A673 (cell line): ENCODE measurements at regions not wholly inside any gene's neighbourhood (a gene's known extent, or its start where the extent isn't known, plus 50 kb on each side); places are given as distances from the start of the nearest gene placed in this dataset.

Source experiments
- BruUV-seq: library from RNA; stranded (reverse); fragments of 400-500 nt; replicated peaks from 2 replicates; lab custom pipeline; 2021; lab: Mats Ljungman, UMichigan
- CTCF ChIA-PET: fragments of 300-600 bp; sonication (Branson Sonifier 250); formaldehyde crosslinking; loops from one replicate; lab custom pipeline; 2022; ENCODE audit warnings: antibody characterized with exemption; lab: Charles Lee
- POLR2A ChIA-PET: fragments of 300-600 bp; sonication (Branson Sonifier 250); formaldehyde crosslinking; loops from one replicate; lab custom pipeline; 2022; ENCODE audit warnings: antibody characterized with exemption; ENCODE audit not compliant: low non-redundant PET; lab: Charles Lee
- DNase-seq: peaks from one replicate; pipeline ENCODE4 v3.0.0-alpha.2; 2015; ENCODE audit warnings: low spot score
- H3K27ac ChIP-seq: fragments of 200-600 bp; sonication (generic); 2 replicates; pipeline ENCODE4 v1.5.1; 2016; ENCODE audit warnings: mixed run types, low read depth, mild to moderate bottlenecking, mixed read lengths, antibody characterized with exemption, low read length; ENCODE audit not compliant: poor library complexity, severe bottlenecking
- H3K27me3 ChIP-seq: fragments of 200-600 bp; sonication (generic); replicated peaks from 2 replicates; pipeline ENCODE4 v1.6.1; 2017; ENCODE audit warnings: mixed run types, low read depth, mild to moderate bottlenecking, mixed read lengths, antibody characterized with exemption, low read length; ENCODE audit not compliant: insufficient read depth, poor library complexity
- H3K36me3 ChIP-seq: fragments of 200-600 bp; sonication (generic); 2 replicates; pipeline ENCODE4 v1.6.1; 2016; ENCODE audit warnings: mixed run types, mild to moderate bottlenecking, mixed read lengths, antibody characterized with exemption, low read length; ENCODE audit not compliant: insufficient read depth, poor library complexity, severe bottlenecking
- H3K4me1 ChIP-seq: fragments of 200-600 bp; sonication (generic); 2 replicates; pipeline ENCODE4 v1.6.1; 2017; ENCODE audit warnings: mixed run types, mild to moderate bottlenecking, mixed read lengths, antibody characterized with exemption, low read length; ENCODE audit not compliant: insufficient read depth, poor library complexity, severe bottlenecking
- H3K4me3 ChIP-seq: fragments of 200-600 bp; sonication (generic); 2 replicates; pipeline ENCODE4 v1.5.1; 2016; ENCODE audit warnings: low read depth, mixed run types, mild to moderate bottlenecking, mixed read lengths, low read length; ENCODE audit not compliant: poor library complexity, severe bottlenecking
- H3K9me3 ChIP-seq: fragments of 200-600 bp; sonication (generic); 2 replicates; pipeline ENCODE4 v1.6.1; 2016; ENCODE audit warnings: mixed run types, low read depth, mild to moderate bottlenecking, mixed read lengths, antibody characterized with exemption, low read length; ENCODE audit not compliant: poor library complexity, severe bottlenecking
- EZH2 ChIP-seq: fragments of 200-600 bp; sonication (generic); IDR thresholded peaks from 2 replicates; pipeline ENCODE4 v1.6.1; 2017; ENCODE audit warnings: borderline replicate concordance, low read depth, mild to moderate bottlenecking, mixed read lengths, antibody characterized with exemption, low read length; ENCODE audit not compliant: poor library complexity, severe bottlenecking
- intact Hi-C: fragments of 100-400 bp; cut with micrococcal nuclease; formaldehyde crosslinking; loops from one replicate; pipeline ENCODE4 v1.10.0; 2022; ENCODE audit not compliant: unreplicated experiment
- TF ChIP-seq, protein P1 (sequence below): fragments of 300-800, 200-600 bp; sonication (generic); conservative IDR thresholded peaks from 2 replicates; pipeline ENCODE4 v1.5.1; 2017; ENCODE audit warnings: low read depth, mild to moderate bottlenecking, antibody characterized with exemption, low read length, moderate library complexity, mixed read lengths

DNA sequence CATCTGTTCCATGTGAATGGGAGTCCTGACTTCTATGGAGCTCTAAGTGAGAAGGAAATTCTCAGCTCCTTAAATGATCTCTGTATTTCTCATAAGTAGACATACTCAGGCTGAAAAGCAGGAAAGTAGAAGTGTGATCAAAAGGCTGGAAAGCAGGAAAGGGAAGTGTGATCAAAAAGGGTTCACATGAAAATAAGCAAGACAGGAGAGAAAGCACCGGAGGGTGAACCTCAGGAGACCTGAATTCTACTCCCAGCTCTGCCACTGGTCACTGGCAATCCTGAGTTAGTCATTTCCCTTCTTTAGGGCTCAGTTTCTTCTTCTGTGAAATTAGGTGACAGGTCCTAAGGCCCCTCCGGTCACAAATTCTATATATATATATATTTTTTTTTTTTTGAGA, 55.5 kb upstream of the TRERF1 start:
- no peak overlapping the region for H3K27ac ChIP-seq
- no TSS peak for BruUV-seq
- DNase-seq: no peak
- ChIA-PET POLR2A (no interaction called here), CTCF (no interaction called here)
- no peaks in the 10 kb centered on the region for H3K9me3 ChIP-seq
- H3K27me3 ChIP-seq: no peaks in the 10 kb centered on the region
- H3K4me3 ChIP-seq: no peak overlapping the region
- no peaks in the 10 kb centered on the region for H3K4me1 ChIP-seq
- TF ChIP-seq, protein P1, sequence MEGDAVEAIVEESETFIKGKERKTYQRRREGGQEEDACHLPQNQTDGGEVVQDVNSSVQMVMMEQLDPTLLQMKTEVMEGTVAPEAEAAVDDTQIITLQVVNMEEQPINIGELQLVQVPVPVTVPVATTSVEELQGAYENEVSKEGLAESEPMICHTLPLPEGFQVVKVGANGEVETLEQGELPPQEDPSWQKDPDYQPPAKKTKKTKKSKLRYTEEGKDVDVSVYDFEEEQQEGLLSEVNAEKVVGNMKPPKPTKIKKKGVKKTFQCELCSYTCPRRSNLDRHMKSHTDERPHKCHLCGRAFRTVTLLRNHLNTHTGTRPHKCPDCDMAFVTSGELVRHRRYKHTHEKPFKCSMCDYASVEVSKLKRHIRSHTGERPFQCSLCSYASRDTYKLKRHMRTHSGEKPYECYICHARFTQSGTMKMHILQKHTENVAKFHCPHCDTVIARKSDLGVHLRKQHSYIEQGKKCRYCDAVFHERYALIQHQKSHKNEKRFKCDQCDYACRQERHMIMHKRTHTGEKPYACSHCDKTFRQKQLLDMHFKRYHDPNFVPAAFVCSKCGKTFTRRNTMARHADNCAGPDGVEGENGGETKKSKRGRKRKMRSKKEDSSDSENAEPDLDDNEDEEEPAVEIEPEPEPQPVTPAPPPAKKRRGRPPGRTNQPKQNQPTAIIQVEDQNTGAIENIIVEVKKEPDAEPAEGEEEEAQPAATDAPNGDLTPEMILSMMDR: no peak
- TF ChIP-seq EZH2: no peak
- H3K36me3 ChIP-seq: no peaks in the 10 kb centered on the region
- intact Hi-C loops: no loop called here

GRCh38 chr6:42506070-42506469, 54.3 kb upstream of the TRERF1 start:
- Histone ChIP-seq H3K4me3 (no peak overlapping the region), H3K27ac (no peak overlapping the region), H3K27me3 (no peaks in the 10 kb centered on the region), H3K4me1 (no peaks in the 10 kb centered on the region), H3K36me3 (no peaks in the 10 kb centered on the region), H3K9me3 (no peaks in the 10 kb centered on the region)
- no TSS peak for BruUV-seq
- POLR2A ChIA-PET: no interaction called here
- no peak for DNase-seq
- intact Hi-C loops: no loop called here
- CTCF ChIA-PET: no interaction called here
- TF ChIP-seq, protein P1: no peak
- no peak for TF ChIP-seq EZH2

DNA sequence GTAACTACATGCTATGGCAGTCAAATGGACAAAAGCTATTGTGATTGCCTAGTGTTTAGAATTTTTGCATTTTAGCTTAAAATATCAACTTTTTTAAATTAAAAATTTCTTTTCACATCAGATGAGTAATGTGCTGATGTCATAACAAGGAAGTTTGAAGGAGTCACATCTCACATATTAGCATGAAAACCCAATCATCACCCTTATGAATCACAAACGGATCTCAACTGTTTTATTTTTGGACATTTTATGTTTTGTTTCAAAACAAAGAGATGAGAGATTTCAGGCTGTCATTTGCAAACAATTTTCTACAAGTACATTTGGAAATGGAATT, 53.6 kb upstream of the TRERF1 start:
- H3K27me3 ChIP-seq: no peaks in the 10 kb centered on the region
- ChIA-PET POLR2A (no interaction called here), CTCF (no interaction called here)
- intact Hi-C loops: no loop called here
- H3K4me1 ChIP-seq: no peaks in the 10 kb centered on the region
- H3K36me3 ChIP-seq: no peaks in the 10 kb centered on the region
- no peak overlapping the region for H3K4me3 ChIP-seq
- TF ChIP-seq, protein P1: no peak
- TF ChIP-seq EZH2: no peak
- H3K27ac ChIP-seq: no peak overlapping the region
- DNase-seq: no peak
- no peaks in the 10 kb centered on the region for H3K9me3 ChIP-seq
- BruUV-seq: no TSS peak
